Mesendoderm (in vitro differentiated cells): ENCODE measurements at regions not wholly inside any gene's neighbourhood (a gene's known extent, or its start where the extent isn't known, plus 50 kb on each side); places are given as distances from the start of the nearest gene placed in this dataset.

Experiments
- DNase-seq: peaks from one replicate; pipeline ENCODE4 v3.0.0; 2013
- H2AK5ac ChIP-seq: 2 replicates; pipeline ENCODE4 v1.6.1; 2013; ENCODE audit warnings: low read length, inconsistent platforms
- H2BK120ac ChIP-seq: 2 replicates; pipeline ENCODE4 v1.6.1; 2013; ENCODE audit warnings: low read depth, mild to moderate bottlenecking, low read length, moderate library complexity, mixed read lengths
- H2BK15ac ChIP-seq: replicated peaks from 2 replicates; pipeline ENCODE4 v1.6.1; 2013; ENCODE audit warnings: low read depth, mild to moderate bottlenecking, moderate library complexity
- H2BK5ac ChIP-seq: 2 replicates; pipeline ENCODE4 v1.6.1; 2013; ENCODE audit warnings: low read length, inconsistent platforms
- H3K18ac ChIP-seq: 2 replicates; pipeline ENCODE4 v1.6.1; 2013; ENCODE audit warnings: mild to moderate bottlenecking, low read length, mixed read lengths
- H3K23ac ChIP-seq: one replicate; pipeline ENCODE4 v1.6.1; 2013; ENCODE audit warnings: low read length
- H3K27ac ChIP-seq: 2 replicates; pipeline ENCODE4 v1.5.1; 2013; ENCODE audit warnings: low read depth, mild to moderate bottlenecking, inconsistent platforms, low read length, moderate library complexity
- H3K27me3 ChIP-seq: 2 replicates; pipeline ENCODE4 v1.6.1; 2013; ENCODE audit warnings: low read length, control low read depth, mild to moderate bottlenecking, inconsistent platforms; ENCODE audit not compliant: insufficient read depth, poor library complexity
- H3K36me3 ChIP-seq: 2 replicates; pipeline ENCODE4 v1.6.1; 2013; ENCODE audit warnings: low read length, inconsistent platforms; ENCODE audit not compliant: control insufficient read depth, insufficient read depth
- H3K4ac ChIP-seq: one replicate; pipeline ENCODE4 v1.6.1; 2013; ENCODE audit warnings: low read depth, mild to moderate bottlenecking, low read length, moderate library complexity
- H3K4me1 ChIP-seq: 2 replicates; pipeline ENCODE4 v1.6.1; 2013; ENCODE audit warnings: low read depth, low read length, inconsistent platforms; ENCODE audit not compliant: control insufficient read depth
- H3K4me2 ChIP-seq: 2 replicates; pipeline ENCODE4 v1.6.1; 2013; ENCODE audit warnings: low read length
- H3K4me3 ChIP-seq: 2 replicates; pipeline ENCODE4 v1.5.1; 2013; ENCODE audit warnings: mild to moderate bottlenecking, low read length
- H3K56ac ChIP-seq: one replicate; pipeline ENCODE4 v1.6.1; 2013; ENCODE audit warnings: low read length
- H3K79me1 ChIP-seq: 2 replicates; pipeline ENCODE4 v1.6.1; 2013; ENCODE audit warnings: low read length, inconsistent platforms
- H3K79me2 ChIP-seq: 2 replicates; pipeline ENCODE4 v1.6.1; 2013; ENCODE audit warnings: mild to moderate bottlenecking, low read length; ENCODE audit not compliant: control insufficient read depth, insufficient read depth
- H3K9ac ChIP-seq: 2 replicates; pipeline ENCODE4 v1.6.1; 2013; ENCODE audit warnings: low read length, inconsistent platforms
- H4K5ac ChIP-seq: one replicate; pipeline ENCODE4 v1.6.1; 2013; ENCODE audit warnings: low read length
- H4K8ac ChIP-seq: one replicate; pipeline ENCODE4 v1.6.1; 2013; ENCODE audit warnings: low read depth, mild to moderate bottlenecking, control low read depth, low read length, moderate library complexity
- WGBS: extraction: QIAGEN DNeasy Blood & Tissue Kit; methylation state at CpG from one replicate; pipeline ENCODE4 v1.1.7; 2013; ENCODE audit warnings: low lambda C conversion rate, missing lambda C conversion rate; ENCODE audit not compliant: insufficient coverage; ENCODE audit errors: extremely low coverage; 5-methylcytosine and 5-hydroxymethylcytosine counted together

DNA sequence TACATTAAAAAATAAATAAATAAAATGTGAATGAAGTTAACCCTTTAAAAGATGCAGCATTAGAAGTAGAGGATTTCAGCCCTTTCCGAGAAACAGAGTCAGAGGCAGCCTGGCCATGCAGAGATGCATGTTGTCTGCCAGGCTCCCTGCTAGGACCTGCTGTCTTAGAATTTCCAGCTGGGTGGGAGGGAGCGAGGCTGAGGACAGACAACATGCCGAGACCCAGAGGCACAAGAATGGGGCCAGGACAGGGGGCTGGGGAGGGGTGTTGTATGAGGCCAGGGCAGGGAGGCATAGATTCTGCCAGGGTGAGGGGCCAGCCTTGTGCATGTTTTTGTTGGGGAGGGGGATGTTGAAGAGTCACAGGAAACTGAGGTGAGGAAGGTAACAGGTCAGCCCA is 68.6 kb upstream of the NEURL1B start:
- no peaks in the 10 kb centered on the region for H3K36me3 ChIP-seq
- no peak overlapping the region for H2BK5ac ChIP-seq
- no peak overlapping the region for H3K4me3 ChIP-seq
- no peak overlapping the region for H2BK120ac ChIP-seq
- no peaks in the 10 kb centered on the region for H3K4me1 ChIP-seq
- H3K27me3 ChIP-seq: no peaks in the 10 kb centered on the region
- no peak overlapping the region for H4K8ac ChIP-seq
- H2AK5ac ChIP-seq: no peak overlapping the region
- no peak overlapping the region for H3K4me2 ChIP-seq
- no peak overlapping the region for H2BK15ac ChIP-seq
- no peak overlapping the region for H3K27ac ChIP-seq
- H3K9ac ChIP-seq: no peak overlapping the region
- WGBS: no CpG with 5 or more reads among the region's 3 CpGs
- H4K5ac ChIP-seq: no peak overlapping the region
- H3K18ac ChIP-seq: no peak overlapping the region
- no peaks in the 10 kb centered on the region for H3K79me2 ChIP-seq
- no peak overlapping the region for H3K56ac ChIP-seq
- no peak overlapping the region for H3K23ac ChIP-seq
- no peak overlapping the region for H3K4ac ChIP-seq
- no peak for DNase-seq
- no peaks in the 10 kb centered on the region for H3K79me1 ChIP-seq

DNA sequence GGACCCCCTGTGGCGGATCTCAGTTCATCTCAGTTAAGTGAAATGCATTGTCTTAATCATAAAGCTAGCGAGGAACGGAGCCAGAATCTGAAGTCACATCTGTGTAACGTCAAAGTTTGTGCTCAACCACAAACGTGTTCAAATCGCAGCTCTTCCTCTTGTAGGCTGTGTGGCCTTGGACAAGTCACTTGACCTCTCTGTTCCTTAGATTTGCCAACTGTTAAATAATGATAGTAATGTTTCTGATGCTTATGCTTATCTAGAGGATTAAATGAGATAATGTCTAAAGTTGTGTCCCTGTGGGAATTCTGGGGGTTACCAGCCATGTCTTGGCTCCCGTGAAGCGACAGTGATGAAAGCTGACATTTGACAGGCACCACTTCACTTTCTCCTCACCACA is 69.2 kb upstream of the NEURL1B start:
- no peaks in the 10 kb centered on the region for H3K79me1 ChIP-seq
- no peak overlapping the region for H3K56ac ChIP-seq
- H2AK5ac ChIP-seq: no peak overlapping the region
- no peak overlapping the region for H3K23ac ChIP-seq
- H3K27me3 ChIP-seq: no peaks in the 10 kb centered on the region
- no peaks in the 10 kb centered on the region for H3K79me2 ChIP-seq
- no peak overlapping the region for H3K9ac ChIP-seq
- H2BK120ac ChIP-seq: no peak overlapping the region
- no peak overlapping the region for H3K4ac ChIP-seq
- no peak overlapping the region for H2BK15ac ChIP-seq
- no peaks in the 10 kb centered on the region for H3K36me3 ChIP-seq
- H2BK5ac ChIP-seq: no peak overlapping the region
- no peak overlapping the region for H3K27ac ChIP-seq
- H4K8ac ChIP-seq: no peak overlapping the region
- H4K5ac ChIP-seq: no peak overlapping the region
- no peak for DNase-seq
- no peak overlapping the region for H3K4me3 ChIP-seq
- H3K18ac ChIP-seq: no peak overlapping the region
- H3K4me2 ChIP-seq: no peak overlapping the region
- WGBS: no CpG with 5 or more reads among the region's 8 CpGs
- no peaks in the 10 kb centered on the region for H3K4me1 ChIP-seq

DNA sequence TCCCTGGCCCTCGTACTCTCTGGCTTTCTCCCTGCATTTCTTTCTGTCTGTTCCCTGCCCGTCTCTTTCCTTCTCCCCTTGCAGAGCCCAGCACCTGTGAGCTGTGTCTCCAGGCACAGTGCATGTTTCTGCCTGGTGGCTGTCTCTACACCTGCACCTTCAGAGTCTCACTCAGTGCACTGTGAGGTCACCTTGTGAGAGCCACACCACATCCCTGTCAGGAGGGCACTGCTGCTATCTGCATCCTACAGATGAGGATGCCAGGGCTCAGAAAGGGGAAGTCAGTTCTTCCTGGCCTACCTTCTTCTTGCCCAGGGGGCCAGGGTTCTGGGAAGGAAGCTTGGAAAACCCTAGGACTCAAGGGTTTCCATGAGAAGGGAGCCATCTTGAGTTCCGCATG is 69.7 kb upstream of the NEURL1B start:
- no peak overlapping the region for H3K27ac ChIP-seq
- no peak overlapping the region for H2BK5ac ChIP-seq
- no peak overlapping the region for H2BK15ac ChIP-seq
- no peaks in the 10 kb centered on the region for H3K4me1 ChIP-seq
- no peaks in the 10 kb centered on the region for H3K36me3 ChIP-seq
- no peak overlapping the region for H3K18ac ChIP-seq
- H3K56ac ChIP-seq: no peak overlapping the region
- no peak overlapping the region for H3K9ac ChIP-seq
- no peaks in the 10 kb centered on the region for H3K79me1 ChIP-seq
- H2BK120ac ChIP-seq: no peak overlapping the region
- no peak overlapping the region for H4K5ac ChIP-seq
- no peak overlapping the region for H3K23ac ChIP-seq
- H3K4me3 ChIP-seq: no peak overlapping the region
- no peak overlapping the region for H4K8ac ChIP-seq
- no peaks in the 10 kb centered on the region for H3K79me2 ChIP-seq
- H3K27me3 ChIP-seq: no peaks in the 10 kb centered on the region
- no peak overlapping the region for H2AK5ac ChIP-seq
- WGBS: no CpG with 5 or more reads among the region's 3 CpGs
- H3K4ac ChIP-seq: no peak overlapping the region
- no peak overlapping the region for H3K4me2 ChIP-seq
- DNase-seq: no peak

DNA sequence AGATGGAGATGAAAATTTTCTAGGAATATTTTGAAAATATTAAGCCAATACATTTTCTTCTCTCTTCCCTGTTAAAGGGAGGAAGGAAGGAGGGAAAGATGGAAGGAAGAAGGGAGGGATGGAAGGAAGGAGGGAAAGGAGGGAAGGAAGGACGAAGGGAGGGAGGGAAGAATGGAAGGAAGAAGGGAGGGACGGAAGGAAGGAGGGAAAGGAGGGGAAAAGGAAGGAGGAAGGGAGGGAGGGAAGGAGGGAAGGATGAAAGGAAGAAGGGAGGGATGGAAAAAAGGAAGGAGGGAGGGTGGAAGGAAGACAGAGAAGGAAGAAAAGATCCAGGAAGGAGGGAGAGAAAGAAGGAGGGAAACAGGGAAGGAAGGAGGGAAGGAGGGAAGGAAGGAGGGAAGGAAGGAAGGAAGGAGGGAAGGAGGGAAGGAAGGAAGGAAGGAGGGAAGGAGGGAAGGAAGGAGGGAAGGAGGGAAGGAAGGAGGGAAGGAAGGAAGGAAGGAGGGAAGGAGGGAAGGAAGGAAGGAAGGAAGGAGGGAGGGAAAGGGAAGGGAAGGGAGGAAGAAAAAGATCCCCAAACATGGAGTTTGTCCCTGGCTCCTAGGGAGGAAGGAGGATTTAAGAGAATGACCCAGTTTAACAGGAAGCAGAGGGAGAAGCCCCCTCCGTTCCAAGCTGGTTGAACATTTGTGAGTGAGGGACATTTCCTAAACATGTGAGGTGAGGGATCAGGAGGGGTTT is 70.3 kb upstream of the NEURL1B start:
- no peaks in the 10 kb centered on the region for H3K79me2 ChIP-seq
- H3K4me3 ChIP-seq: no peak overlapping the region
- no peak overlapping the region for H3K18ac ChIP-seq
- 100% methylated on average over 2 of the region's 3 CpGs for WGBS
- no peak overlapping the region for H2BK15ac ChIP-seq
- no peaks in the 10 kb centered on the region for H3K27me3 ChIP-seq
- H3K79me1 ChIP-seq: no peaks in the 10 kb centered on the region
- H3K36me3 ChIP-seq: no peaks in the 10 kb centered on the region
- no peak for DNase-seq
- no peak overlapping the region for H2BK5ac ChIP-seq
- H2BK120ac ChIP-seq: no peak overlapping the region
- H4K5ac ChIP-seq: no peak overlapping the region
- no peak overlapping the region for H3K4ac ChIP-seq
- H3K23ac ChIP-seq: no peak overlapping the region
- no peak overlapping the region for H2AK5ac ChIP-seq
- H3K4me2 ChIP-seq: no peak overlapping the region
- no peak overlapping the region for H3K56ac ChIP-seq
- H3K27ac ChIP-seq: no peak overlapping the region
- no peak overlapping the region for H4K8ac ChIP-seq
- H3K4me1 ChIP-seq: no peaks in the 10 kb centered on the region
- H3K9ac ChIP-seq: no peak overlapping the region

DNA sequence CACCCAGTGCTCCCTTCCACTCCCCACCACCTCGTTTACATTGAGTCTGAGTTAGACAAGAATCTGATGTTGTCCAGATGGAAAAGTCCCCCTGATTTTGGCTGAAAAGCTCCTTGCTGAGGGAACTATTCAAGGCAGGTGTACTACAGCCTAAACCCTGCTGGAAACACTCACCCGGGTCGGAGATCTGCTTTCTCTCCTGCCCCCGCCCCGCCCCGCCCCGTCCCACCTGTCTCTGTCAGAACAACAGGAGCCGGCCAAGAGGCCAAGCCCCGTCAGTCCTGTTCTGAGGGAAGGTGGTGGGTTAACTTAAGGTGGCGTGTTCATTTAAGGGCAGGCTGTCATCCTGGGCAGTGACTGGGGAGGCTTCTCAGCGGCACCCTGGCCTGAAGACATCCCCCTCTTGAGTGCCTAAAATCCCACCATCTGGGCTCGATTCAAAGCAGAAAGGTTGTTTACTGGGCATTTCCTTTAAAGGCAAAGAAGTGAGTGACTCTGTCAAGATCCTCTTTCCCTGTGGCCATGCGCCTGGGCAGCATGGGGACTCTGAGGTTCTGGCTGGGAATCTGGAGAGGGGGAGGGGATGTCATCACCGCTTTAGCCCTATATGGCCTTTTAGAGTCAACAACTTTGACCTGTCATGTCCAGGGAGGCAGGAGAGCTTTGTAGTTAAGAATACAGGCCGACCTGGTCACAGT is 71.1 kb upstream of the NEURL1B start:
- no peaks in the 10 kb centered on the region for H3K79me1 ChIP-seq
- no peak overlapping the region for H4K5ac ChIP-seq
- WGBS: no CpG with 5 or more reads among the region's 15 CpGs
- H2BK15ac ChIP-seq: no peak overlapping the region
- H2AK5ac ChIP-seq: no peak overlapping the region
- no peak overlapping the region for H3K23ac ChIP-seq
- DNase-seq: peak; percentile 64
- no peak overlapping the region for H3K4me3 ChIP-seq
- H3K36me3 ChIP-seq: no peaks in the 10 kb centered on the region
- no peak overlapping the region for H2BK120ac ChIP-seq
- no peak overlapping the region for H3K56ac ChIP-seq
- no peaks in the 10 kb centered on the region for H3K4me1 ChIP-seq
- no peak overlapping the region for H3K27ac ChIP-seq
- no peak overlapping the region for H2BK5ac ChIP-seq
- no peaks in the 10 kb centered on the region for H3K27me3 ChIP-seq
- no peaks in the 10 kb centered on the region for H3K79me2 ChIP-seq
- H4K8ac ChIP-seq: no peak overlapping the region
- no peak overlapping the region for H3K4me2 ChIP-seq
- no peak overlapping the region for H3K9ac ChIP-seq
- no peak overlapping the region for H3K4ac ChIP-seq
- H3K18ac ChIP-seq: no peak overlapping the region
